ENCODE measurements at regions not wholly inside any gene's neighbourhood (a gene's known extent, or its start where the extent isn't known, plus 50 kb on each side); places are given as distances from the start of the nearest gene placed in this dataset.
"Not testable (repeated sequence)": the region's sequence is repeated elsewhere in the genome, so short reads cannot be mapped to it uniquely, and the experiment has no call there.

DNA sequence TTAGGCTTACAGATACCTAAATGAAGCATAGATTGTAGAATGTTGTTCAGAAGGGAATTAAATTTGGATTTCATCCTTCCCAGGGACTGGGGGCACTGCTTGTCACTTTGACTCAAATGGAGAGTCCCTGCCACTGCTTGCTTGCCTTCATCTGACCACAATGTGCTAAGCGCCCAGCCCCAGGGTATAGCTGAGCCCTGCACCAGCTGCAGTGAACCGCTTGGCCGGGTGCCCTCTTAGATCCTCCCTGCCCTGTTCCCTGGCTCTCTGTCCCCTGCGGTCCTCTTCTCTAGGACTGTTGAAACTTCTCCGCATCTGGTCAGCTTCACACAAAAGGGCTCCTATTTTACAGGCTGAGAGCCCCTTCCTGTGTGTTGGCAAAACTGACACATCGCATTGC is 170.9 kb downstream of the BCL2L11 start:
- DNase-seq: not testable (repeated sequence)

DNA sequence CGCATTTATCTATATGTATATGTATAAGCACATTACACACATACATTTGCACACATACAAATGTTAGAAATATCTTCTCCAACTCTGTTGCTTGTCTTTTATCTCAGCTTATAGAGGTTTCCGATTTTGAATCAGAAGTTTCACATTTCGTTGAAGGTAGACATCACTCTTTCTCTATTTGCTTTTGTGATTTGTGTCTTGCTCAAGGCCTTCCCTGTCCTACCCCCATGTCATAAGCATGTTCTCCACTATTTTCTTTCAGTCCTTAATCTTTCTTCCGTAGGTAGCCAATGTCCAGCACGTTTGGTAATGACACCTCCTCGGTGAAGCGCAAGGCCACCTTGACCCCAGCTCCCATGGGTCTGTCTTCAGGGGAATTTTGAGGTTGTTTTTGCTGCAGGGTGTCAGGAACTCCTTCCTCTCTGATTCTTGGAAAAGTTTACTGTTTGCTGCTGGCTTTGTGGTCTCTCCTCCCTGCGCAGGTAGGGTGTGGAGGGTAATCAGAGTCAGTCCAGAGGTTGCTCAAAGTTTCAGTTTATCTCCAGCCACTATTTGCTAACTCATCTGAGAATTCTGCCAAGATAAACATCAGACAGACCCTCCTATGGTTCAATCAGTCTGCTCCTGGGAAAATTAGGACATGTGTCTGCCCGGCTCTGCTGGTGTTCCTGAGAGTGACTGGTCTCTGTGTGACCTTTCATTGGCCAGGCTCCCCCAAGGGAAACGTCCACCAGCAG is 171.7 kb downstream of the BCL2L11 start:
- not testable (repeated sequence) for DNase-seq

DNA sequence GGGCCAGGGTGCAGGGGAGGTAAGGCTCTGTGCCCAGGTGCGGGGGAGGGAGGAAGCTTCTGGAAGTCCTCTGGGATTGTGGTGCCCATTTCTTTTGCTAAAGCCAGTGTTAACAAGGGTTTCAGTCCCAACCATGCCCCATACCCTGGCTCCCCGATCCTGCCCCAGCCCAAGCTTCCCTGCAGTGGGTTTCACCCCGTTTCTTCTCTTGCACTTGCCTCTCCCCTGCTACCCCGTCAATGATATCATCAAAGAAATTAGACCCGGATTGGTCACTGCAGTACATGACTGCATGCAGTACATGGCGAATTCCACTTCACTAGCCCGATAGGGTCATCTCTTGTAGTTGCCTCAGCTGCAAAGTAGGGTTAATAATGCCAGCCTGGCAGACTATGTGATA is 174.0 kb downstream of the BCL2L11 start:
- not testable (repeated sequence) for DNase-seq

DNA sequence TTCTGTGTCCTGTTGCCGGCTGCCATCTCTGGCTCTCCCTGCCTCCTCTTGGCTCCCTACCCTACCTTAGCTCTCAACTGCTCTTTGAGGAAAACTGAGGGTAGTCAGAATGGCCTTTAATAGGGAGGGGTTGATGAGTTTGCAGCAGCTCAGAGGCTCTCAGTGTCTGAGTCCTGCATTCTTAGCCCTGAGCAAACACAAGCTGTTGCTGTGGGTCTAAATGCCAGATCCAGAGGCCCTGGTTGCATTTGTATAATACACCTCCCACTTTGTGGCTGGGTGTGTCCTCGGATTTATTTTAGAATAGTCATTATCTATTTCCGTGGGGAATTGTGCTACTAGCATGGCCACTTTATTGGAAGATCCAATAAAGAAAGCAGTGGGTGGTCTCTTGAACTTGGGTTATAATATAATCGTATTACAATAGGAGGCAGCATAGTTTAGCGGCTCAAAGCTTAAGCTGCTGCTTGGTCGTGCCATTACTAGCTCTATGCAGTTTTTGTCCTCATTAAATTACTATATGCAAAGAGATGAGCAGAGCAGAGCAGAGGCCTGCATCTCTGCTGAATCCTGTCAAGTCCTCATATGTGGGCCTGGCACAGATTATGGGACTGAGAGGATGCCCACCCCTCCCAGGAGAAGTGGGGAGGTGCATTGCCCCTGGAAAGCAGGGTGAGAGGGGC is 175.5 kb downstream of the BCL2L11 start:
- not testable (repeated sequence) for DNase-seq

DNA sequence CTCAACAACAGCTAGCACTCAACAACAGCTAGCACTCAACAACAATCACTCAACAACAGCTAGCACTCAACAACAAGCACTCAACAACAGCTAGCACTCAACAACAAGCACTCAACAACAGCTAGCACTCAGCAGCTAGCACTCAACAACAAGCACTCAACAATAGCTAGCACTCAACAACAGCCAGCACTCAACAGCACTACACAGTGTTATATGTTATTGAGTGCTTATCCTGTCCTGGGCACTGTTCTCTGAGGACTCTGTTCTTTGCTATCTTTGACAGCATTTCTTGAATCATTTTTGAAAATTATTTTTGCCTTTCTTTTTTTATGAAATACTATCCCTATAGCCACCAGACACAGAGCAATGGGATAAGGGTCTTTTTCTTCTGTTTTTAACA is 176.4 kb downstream of the BCL2L11 start:
- DNase-seq: not testable (repeated sequence)

DNA sequence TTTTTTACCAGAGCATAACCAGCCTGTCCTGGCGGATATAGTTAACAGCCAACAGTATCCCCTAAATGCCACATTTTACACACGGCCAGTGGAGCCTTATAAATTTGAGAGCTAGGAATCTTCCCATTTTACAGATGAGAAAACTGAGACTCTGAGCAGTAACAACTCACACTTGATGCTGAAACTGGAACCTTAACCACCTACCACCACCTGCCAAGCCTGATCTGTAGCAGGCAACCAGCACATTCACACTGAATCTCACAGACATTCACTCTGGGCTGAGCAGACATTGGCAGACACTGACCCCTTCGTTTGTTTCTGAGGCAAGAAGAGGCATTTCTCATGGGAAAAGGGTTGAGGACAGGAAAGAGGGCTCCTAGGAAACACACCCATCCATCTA is 178.2 kb downstream of the BCL2L11 start:
- not testable (repeated sequence) for DNase-seq

DNA sequence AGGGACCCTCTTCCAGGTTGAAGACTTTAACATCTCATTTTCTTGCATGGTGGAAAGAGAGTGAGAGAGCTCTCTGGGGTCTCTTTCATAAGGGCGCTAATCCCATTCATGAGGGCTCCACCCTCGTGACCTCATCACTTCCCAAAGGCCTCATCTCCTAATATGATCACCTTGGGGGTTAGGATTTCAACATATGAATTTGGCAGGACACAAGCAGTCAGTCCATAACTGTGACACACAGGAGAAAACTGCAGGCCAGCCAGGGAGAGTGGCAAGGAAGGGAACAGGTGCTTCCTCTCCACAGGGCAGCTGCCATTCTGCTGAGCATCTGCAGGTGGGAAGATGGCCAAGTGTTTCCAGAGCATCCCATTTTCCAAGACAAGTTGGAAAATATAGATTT is 178.9 kb downstream of the BCL2L11 start:
- DNase-seq: not testable (repeated sequence)

DNA sequence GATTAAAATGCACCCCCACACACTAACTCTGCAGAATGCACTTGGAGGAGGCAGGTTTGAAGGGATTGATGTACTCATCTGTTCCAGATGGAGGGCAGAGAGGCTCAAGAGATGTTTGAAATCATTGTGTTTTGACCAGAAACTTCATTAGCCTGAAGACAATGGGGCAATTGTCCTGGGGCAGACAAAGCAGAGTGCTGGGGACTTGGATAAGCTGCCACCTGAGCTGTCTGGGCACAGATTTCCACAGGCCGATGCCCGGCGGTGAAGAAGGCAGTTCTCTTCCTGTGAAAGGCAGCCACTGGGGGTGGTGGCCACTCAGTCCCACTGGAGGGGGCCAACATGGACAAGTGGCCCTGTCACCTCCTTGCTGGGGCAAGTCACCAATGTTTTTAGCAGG is 181.0 kb downstream of the BCL2L11 start:
- DNase-seq: not testable (repeated sequence)

DNA sequence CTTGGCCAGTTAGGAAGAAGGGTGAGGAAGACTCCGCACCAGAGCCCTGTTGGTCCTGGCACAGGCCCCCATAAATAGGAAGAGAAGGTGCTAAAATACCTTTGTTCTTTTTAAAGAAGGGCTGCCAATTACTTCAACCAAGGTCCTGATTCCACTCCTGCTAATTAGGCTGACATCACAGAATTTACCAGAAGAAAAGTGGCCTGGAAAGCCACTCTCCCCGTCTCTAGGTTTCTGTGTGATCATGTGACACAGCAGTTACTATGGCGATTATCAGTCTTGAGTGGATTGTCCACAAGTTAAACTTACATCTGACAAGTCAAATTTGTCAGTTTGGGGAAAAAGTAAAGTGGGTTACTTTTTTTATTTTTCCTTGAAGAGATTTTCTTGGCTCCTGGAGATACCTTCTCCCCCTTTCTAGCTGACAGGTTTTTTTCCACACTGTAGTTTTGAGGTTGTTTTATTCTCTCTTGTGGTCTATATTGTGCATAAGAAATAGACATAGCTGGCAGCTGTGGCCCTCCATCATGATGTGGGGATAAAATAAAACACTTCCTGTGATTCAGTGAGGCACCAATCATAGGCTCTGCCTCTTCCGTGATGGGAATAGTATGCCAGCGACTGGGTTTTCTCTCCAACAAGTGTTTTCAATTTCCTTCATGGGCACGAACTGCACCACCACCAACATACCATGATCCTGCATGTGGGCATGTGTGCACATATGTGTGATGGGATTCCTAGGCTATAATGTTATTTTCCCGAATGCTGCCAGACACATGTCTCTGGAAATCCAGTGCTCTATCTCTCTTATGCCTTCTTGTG is 181.9 kb downstream of the BCL2L11 start:
- DNase-seq: not testable (repeated sequence)

DNA sequence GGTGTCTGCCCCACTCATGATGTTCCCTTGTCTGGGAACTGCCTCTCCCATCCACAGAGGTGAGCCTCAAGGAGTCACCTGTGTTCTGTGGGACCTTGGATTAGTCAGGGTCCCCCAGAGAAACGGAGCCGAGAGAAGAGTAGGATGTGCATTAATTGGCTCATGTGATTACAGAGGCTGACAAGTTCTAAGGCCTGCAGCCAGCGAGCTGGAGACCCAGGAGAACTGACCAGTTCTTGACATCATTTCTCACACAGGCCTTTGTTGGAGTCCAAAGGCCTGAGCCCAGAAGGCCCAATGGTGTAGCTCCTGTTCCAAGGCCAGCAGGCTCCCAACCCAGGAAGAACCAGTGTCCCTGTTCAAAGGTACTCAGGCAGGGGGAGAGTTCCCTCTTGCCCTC is 186.6 kb downstream of the BCL2L11 start:
- not testable (repeated sequence) for DNase-seq

DNA sequence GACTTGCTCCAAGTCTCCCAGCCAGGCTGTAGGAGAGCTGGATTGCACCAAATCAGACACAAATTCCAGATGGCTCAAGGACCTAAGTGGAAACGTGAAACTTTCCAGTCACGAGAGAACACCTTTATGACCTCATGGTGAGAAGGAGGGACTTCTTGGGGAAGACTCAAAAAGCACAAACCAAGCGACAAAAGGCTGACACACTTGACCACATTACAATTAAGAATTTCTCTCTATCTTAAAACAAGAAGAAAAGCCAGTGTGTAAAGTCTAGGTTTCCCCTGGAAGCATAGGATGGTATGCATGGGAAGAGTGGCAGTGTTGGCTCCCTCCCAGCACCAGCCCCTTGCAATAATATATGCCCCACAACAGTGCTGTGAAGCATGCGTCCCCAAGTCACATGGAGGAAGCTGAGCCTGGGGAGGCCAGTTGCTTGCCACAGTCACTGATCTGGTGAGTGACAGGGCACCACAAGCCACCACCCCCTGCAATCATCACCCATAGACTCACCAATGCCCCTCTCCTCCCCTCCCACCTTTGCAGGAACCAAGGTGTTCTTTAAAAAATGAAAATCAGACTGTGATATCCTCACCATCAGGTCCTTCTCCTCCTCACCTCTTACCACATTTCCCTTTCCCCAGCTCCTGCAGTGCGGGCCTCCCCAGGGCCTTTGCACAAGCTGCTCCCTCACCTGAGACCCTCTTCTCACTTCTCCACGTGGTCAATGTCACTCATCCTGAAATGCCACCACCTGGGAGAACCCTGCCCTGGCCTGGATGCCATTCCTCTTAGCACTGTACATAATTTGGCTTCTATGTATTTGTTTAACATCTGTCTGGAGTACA is 188.7 kb downstream of the BCL2L11 start:
- DNase-seq: not testable (repeated sequence)

DNA sequence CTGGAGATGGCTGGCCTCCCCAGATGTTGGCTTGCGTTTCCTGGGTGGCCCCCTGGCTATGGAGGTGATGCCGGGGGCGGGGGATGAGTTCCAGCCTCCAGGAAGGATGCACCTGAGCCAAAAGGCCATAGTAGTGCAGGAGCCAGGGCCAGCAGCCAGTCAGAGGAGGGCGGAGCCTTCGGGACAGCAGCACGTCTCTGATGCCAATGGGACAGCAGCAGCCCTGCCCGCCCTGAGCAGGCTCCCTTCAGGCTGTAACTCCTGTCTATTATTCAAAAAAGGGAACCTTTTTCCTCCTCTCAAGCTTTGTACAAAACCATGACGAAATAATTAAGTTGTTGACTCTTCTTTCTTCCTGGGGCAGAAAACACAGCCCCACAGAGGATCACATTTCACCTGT is 189.7 kb downstream of the BCL2L11 start:
- DNase-seq: not testable (repeated sequence)

DNA sequence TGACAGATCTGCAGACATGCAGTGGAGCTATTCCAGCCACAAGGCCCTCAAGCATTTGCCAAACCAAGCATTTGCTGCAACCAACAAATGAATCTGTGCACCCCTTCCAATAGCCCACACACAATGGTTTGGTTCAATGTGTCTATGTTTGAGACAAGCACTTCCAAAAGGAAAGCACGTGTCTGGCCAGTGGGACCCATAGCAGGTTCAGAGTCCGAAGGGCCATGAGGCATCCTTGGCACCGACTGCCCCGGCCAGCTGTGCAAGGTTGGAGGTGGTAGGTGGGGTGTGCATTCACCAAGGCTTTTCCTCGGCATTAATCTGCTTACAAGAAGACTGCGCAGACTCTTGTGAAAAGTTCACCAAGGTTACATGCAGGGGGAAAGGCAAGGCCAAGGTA is 190.9 kb downstream of the BCL2L11 start:
- DNase-seq: not testable (repeated sequence)

DNA sequence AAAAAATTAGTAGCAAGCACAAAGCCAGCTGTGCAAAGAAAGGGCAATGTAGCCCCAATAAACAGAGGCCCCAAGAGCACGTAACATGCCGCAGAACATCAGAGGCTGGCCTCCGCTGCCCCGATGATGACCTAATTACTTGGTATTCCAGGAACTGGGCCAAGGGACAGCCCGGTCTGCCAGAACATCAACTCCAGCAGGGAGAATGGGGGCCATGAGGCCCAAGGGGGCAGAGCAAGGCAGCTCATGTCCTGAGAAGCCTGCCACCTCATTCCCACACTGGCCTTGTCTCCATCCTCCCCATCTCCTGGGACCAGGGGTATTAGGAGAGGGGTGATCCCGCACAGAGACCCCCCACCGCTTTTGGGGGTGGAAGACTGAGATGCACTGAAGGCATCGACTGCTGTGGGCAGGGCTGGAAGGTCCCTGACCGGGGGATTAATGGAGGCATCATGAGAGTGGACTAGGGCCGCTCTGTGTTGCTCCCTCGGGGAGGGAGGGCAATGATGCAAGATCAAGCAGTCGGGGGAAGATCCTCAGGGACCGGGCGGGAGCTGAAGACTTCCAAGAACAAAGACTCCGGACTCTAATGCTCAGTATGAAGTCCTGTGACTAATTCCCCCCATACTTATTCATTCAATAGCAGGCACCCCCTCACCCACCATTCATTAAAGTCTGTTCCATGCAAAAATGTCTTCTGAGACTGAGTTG is 192.3 kb downstream of the BCL2L11 start:
- DNase-seq: not testable (repeated sequence)

DNA sequence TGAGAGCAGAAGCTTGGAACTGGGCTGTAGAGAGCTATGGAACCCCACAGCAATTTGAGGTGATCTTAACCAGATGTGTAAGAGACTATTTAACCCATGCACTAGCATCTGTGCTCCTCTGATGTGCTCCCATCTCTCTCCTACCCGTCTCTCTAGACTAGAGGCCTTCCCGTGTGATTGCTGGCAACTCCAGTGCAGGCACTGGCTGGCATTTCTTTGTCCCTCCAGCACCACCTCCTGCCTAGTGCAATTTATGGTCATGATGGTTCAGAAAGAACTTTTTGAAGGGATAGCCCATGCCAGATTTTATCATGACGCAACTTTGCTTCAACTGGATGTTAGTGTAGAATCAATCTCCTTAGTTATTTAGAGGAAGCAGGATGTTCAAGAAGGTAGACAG is 193.0 kb downstream of the BCL2L11 start:
- not testable (repeated sequence) for DNase-seq

DNA sequence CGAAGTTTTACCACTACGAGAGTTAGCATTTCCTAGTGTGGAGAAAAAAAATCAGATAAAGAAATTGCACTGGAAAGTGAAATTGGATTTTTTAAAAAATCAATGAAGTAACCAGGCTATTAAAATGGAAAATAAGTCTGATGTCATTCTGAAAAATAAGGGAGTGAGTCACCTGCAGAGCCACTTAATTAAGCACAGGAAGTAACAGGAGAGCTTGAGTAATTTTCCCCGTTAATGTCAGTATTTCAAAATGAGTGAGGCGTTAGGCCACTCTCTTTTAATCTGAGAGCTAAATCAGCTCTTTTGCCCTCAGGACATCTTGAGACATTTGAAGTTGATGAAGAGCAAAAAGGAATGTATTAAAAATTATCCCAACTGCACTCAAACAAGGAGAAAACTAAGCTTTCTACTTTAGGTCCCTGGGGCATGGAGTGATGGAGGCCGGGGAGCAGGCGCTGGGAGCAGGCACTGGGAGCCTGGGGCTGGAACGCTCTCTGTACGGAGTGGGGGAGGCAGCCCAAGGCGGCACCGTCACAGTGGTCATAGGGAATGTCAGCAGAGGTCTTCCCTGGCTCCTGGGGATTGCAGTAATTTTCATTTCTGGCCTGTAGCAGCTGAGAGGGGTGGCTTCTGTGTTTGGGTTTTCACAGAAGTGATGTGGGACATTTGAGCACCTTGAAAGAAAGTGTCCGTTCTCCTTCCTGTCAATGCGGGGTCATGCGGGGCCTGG is 194.6 kb downstream of the BCL2L11 start:
- DNase-seq: not testable (repeated sequence)

DNA sequence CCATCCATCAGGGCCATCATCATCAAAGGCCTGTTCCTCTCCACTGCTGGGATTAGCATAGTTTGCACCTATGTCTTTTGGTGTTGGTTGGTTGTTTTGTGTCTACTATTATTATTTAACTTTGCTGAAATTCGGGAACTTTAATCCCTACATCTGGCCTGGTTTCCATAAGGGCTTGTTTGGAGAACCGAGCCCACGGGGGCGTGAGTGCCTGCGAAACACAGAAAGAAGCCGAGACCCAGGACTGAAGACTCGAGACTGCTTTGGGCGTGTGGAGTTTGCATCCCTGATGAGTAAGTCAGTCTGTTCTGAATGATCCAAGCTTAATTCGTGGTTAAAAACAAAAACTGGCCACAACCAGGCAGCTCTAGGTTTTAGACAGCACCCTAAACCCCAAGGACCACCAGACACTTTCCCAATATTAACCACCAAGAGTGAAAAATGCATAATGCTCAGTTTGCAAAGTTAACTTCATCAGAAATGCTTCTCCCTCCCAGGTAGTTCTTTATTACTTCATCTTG is 195.6 kb downstream of the BCL2L11 start:
- DNase-seq: not testable (repeated sequence)

DNA sequence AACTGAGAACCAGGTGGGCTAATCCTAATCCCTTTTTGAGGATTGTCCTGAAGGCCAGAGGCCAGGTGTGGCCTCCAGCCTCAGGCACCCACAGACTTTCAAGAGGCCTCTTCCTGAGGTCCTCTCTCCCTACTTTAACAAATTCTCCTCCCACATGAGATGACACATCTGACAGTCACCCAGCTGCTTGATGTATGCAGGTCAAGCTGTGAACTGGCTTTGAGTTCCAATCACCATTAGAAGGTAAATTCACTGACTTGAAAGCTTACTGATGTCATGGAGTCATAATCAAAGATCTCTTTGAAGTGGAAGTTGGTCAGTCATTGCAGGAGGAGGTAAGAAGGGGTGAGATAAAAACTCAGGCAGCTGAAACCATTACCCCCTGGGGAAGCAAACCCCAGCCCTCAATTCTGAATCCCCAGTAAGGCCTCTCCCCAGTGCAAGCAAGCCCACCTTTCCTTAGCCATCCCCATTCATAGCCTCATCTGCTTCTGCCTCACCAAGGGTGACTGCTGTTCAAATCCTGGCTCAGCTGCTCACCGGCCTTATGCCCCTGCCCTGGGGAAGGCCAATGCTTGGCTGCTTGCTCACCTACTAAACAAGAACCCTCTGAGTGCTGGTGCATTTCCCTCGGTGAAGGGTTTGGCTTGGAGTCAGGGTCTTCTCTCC is 196.3 kb downstream of the BCL2L11 start:
- DNase-seq: not testable (repeated sequence)

DNA sequence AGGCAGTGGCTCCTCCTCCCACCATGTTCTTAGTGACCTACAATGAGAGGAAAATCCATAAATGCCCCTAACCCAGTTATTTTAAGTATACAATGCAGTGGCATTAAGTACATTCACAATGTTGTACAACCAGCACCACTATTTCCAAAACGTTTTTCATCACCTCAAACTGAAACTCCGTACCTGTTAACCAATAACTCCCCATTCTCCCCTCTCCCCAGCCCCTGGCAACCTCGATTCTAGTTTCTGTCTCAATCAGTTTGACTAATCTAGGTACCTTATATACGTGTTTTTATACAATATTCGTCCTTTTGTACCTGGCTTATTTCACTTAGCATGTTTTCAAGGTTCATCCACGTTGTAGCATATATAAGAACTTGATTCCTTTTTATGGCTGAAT is 198.8 kb downstream of the BCL2L11 start:
- not testable (repeated sequence) for DNase-seq

DNA sequence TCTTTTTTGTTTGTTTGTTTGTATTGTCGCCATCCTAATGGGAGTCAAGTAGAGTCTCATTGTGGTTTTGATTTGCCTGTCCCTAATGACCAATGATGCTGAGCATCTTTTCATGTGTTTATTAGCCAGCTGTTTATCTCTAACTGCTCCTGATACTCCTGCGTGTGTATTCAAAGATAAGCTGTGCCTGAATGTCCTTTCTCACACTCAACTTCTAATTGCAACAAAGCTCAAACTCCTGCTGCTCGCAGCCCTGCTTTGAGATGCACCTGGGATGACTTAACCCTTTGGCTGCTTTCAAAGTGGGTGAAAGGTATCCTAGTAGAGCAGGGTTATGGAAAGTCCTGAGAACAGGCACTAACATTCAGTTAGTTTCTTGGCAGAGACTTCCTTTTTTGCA is 199.6 kb downstream of the BCL2L11 start:
- not testable (repeated sequence) for DNase-seq
